Ascending aorta (tissue), 2 donors: ENCODE measurements at regions not wholly inside any gene's neighbourhood (a gene's known extent, or its start where the extent isn't known, plus 50 kb on each side); places are given as distances from the start of the nearest gene placed in this dataset.

Experiments used
- DNase-seq, 2 donors: peaks; one replicate each; pipeline ENCODE4 v3.0.0-alpha.2; 2019; ENCODE audit warnings: low spot score in 2 of 2
- H3K27ac ChIP-seq, 2 donors: fragments of 200-600 bp; sonication (generic); one replicate each; pipeline ENCODE4 v1.5.1; 2016 to 2017; ENCODE audit warnings: mild to moderate bottlenecking in 1 of 2
- H3K27me3 ChIP-seq: fragments of 200-600 bp; sonication (generic); one replicate; pipeline ENCODE4 v1.5.1; 2017
- H3K36me3 ChIP-seq, 2 donors: fragments of 200-600 bp; sonication (generic); one replicate each; pipeline ENCODE4 v1.5.1; 2016
- H3K4me1 ChIP-seq, 2 donors: fragments of 200-600 bp; sonication (generic); one replicate each; pipeline ENCODE4 v1.5.1; 2016 to 2017; ENCODE audit warnings: mild to moderate bottlenecking in 1 of 2
- H3K4me3 ChIP-seq, 2 donors: fragments of 200-600 bp; sonication (generic); one replicate each; pipeline ENCODE4 v1.5.1; 2016 to 2017; ENCODE audit warnings: mild to moderate bottlenecking in 1 of 2
- H3K9me3 ChIP-seq, 2 donors: fragments of 200-600 bp; sonication (generic); one replicate each; pipeline ENCODE4 v1.5.1; 2016
- CTCF ChIP-seq, 3 experiments: fragments of 200-600 bp in 2 of 3; fragments of 450-650 bp in 1 of 3; sonication (generic) in 2 of 3; IDR thresholded peaks; one replicate each; pipeline ENCODE4 v1.5.1; 2016 to 2019; ENCODE audit warnings: antibody characterized with exemption in 3 of 3, mild to moderate bottlenecking in 1 of 3, moderate library complexity in 1 of 3
- intact Hi-C: fragments of 100-400 bp; cut with DNase I; formaldehyde crosslinking; loops from one replicate; pipeline ENCODE4 v1.15.1; 2023

DNA sequence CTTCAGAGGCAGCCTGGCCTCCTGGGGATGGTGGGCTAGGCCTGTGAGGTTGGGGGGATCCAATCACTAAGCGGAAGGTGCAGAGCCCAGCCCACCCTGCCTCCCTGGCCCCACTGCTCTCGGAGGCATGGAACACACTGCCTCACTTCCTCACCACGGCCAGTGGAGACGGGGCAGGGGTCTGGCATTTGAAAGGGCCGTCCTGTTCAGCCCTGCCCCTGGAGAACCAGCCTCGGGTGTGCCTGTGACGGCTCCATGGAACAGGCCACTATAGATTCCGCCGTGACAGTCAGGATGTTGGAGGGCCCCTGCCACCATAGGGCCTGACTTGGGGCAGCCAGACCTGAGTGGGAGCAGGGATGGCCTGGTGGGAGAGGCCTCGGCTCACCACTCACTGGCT is 110.2 kb downstream of the DACT2 start:
- Histone ChIP-seq H3K9me3 (no peaks in the 10 kb centered on the region), H3K27ac (no peak overlapping the region), H3K27me3 (no peaks in the 10 kb centered on the region), H3K4me1 (no peaks in the 10 kb centered on the region), H3K36me3 (no peaks in the 10 kb centered on the region), H3K4me3 (no peak overlapping the region)
- DNase-seq = no peak
- no peak for TF ChIP-seq CTCF (IDR thresholded peaks at IDR 0.05)
- intact Hi-C loops = no loop called here

- intact Hi-C loops = no loop called here
- no peak overlapping the region for H3K4me3 ChIP-seq
- no peaks in the 10 kb centered on the region for H3K27me3 ChIP-seq
- H3K4me1 ChIP-seq = no peaks in the 10 kb centered on the region
- H3K36me3 ChIP-seq = no peaks in the 10 kb centered on the region
- DNase-seq = no peak
- no peaks in the 10 kb centered on the region for H3K9me3 ChIP-seq
- no peak for TF ChIP-seq CTCF (IDR thresholded peaks at IDR 0.05)
- H3K27ac ChIP-seq = no peak overlapping the region
Measured at GRCh38 chr6:168208854-168209253, 110.7 kb downstream of the DACT2 start.

GRCh38 chr6:168208402-168208801 is 111.2 kb downstream of the DACT2 start:
- intact Hi-C loops = no loop called here
- H3K9me3 ChIP-seq = no peaks in the 10 kb centered on the region
- DNase-seq = no peak

GRCh38 chr6:168207421-168208175 is 112.0 kb downstream of the DACT2 start:
- no peak overlapping the region for H3K4me3 ChIP-seq
- no peak for TF ChIP-seq CTCF (IDR thresholded peaks at IDR 0.05)
- no peaks in the 10 kb centered on the region for H3K36me3 ChIP-seq
- DNase-seq = no peak
- intact Hi-C loops = no loop called here
- H3K27me3 ChIP-seq = no peaks in the 10 kb centered on the region
- H3K9me3 ChIP-seq = no peaks in the 10 kb centered on the region
- no peaks in the 10 kb centered on the region for H3K4me1 ChIP-seq
- H3K27ac ChIP-seq = no peak overlapping the region

More at GRCh38 chr6:168208402-168208801, 111.2 kb downstream of the DACT2 start:
- TF ChIP-seq CTCF (IDR thresholded peaks at IDR 0.05) = no peak
- H3K4me3 ChIP-seq = no peak overlapping the region
- no peaks in the 10 kb centered on the region for H3K4me1 ChIP-seq
- H3K27ac ChIP-seq = no peak overlapping the region
- no peaks in the 10 kb centered on the region for H3K36me3 ChIP-seq
- H3K27me3 ChIP-seq = no peaks in the 10 kb centered on the region

- Histone ChIP-seq H3K4me1 (no peaks in the 10 kb centered on the region), H3K27me3 (no peaks in the 10 kb centered on the region), H3K9me3 (no peaks in the 10 kb centered on the region), H3K27ac (no peak overlapping the region), H3K36me3 (no peaks in the 10 kb centered on the region), H3K4me3 (no peak overlapping the region)
- intact Hi-C loops = no loop called here
- TF ChIP-seq CTCF (IDR thresholded peaks at IDR 0.05) = no peak
- no peak for DNase-seq
Measured at GRCh38 chr6:168206661-168207274, 112.8 kb downstream of the DACT2 start.
